SH-SY5Y (cell line): ENCODE measurements at regions not wholly inside any gene's neighbourhood (a gene's known extent, or its start where the extent isn't known, plus 50 kb on each side); places are given as distances from the start of the nearest gene placed in this dataset.

Experiments
- GATA2 ChIP-seq: IDR thresholded peaks from 2 replicates; pipeline ENCODE4 v1.6.1; 2011; ENCODE audit warnings: mild to moderate bottlenecking, low read depth, low read length
- GATA3 ChIP-seq: IDR thresholded peaks from 2 replicates; pipeline ENCODE4 v1.6.1; 2011; ENCODE audit warnings: low read depth, mild to moderate bottlenecking, low read length, moderate library complexity

DNA sequence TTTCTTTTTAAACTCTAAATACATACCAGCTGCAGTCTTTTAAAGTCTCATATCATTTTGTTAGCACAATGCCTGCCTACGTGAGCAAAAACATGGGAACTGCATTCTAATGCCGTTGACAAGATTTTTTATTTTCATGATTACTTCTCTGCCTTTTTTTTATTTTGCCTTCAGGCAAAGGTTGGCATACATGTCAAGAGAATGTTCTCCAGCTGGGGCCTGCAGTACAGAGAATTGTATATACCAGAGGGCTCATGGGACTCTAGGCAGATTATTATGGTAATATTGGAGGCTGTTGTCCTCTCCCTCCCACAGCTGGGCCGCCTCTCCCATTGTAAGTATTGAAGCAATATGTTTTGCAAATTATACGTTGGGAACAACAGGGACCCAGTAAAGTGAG, 53.9 kb upstream of the OBI1 start:
- TF ChIP-seq GATA2 (no peak), GATA3 (no peak)
